ENCODE measurements at regions not wholly inside any gene's neighbourhood (a gene's known extent, or its start where the extent isn't known, plus 50 kb on each side); places are given as distances from the start of the nearest gene placed in this dataset.

DNA sequence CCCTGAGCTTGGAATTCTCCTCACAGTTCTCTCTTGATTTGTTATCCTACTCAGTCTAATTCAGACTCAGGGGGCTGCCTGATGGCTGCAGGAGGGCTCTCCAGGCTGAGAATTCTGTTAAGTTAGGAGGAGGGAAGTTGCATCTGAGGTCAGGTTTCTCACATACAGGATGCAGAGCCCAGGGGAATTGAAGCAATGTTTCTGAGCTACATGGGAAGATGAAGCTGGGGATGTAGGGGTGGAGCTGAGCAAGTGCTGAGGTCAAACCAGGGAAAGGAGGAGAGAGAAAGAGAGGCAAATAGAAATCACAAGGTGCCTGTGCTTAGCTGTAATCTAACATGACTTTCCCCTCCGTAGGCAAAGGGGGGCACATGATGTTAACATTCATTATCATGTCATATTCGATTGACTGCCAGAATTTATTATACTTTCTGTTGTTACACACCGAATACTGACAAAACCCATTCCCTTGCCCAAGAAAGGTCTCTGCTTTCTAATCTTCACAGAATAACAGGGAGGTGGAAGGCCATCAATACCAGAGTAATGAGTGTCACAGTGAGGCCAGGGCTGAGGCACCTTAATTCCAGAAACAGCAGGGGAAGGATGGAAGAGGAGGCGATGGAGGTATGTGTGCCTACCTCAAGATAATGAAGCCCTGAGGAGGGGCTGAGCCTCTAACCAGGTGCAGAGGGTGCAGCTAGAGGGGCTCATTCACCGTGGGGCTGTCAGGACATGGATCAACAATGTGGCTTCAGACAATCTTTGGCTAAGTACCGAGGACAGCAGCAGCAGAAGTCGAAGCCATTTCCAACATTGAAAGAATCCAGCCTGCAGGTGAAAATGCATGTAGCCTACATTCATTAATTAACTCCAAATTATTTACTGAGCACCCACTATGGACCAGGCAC, 205.4 kb upstream of the SNX19 start:
- DNase-seq, result no peak

DNA sequence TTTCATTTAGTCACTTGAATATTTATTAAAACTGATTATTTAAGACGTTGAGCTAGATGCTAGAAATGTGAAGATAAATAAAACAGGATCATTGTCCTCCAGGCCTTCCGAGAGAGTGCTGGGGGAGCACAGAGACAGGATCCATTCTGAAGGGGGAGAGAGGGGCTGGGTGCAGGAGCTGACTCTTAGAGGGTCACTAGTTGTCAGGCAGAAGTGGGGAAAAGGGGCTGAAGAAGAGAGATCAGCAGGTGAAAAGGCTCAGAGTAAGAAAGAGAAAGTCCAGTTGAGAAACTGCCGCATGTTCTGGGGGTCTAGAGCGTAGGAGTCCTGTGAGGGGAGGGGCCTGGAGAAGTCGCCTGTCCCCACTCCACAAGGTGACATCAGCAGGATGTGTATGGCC, 206.2 kb upstream of the SNX19 start:
- no peak for DNase-seq

DNA sequence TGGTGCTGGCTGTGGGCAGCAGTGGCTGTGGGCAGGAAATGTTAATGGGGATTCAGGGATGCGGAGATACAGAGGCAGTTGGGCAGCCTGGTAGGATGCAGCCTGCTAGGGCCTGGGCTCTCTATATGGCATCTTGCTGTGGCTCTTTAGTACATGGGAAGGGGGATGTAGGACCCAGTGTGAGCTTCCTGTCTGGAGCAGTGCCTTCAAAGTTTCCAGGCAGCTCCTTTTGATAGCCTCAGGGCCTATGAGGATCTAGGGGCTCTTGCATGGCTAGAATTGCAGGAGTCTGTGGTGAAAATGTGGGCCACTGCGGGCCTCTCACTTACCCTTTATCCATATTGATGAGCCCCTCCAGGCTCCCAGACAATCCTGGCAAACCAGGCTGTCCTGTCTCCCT, 213.2 kb upstream of the SNX19 start:
- DNase-seq, result no peak

DNA sequence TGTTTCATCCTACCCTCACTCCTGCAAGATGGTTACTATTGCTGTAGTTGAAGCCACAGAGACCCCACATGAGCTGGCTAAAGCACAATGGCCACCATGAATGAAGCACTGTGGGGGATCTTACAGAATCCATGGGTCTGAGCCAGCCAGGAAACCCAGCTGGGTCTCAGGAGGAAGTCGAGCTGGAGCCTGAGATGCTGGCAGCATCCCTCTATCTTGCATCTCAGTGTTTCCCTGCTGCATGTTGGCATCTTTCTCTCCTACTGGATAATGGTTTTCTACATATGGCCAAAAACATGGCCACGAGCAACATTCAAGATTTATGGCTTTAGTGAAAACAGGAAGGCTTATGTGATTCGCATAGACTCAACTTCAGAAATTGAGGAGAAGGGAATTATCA, 219.3 kb upstream of the SNX19 start:
- no peak for DNase-seq

DNA sequence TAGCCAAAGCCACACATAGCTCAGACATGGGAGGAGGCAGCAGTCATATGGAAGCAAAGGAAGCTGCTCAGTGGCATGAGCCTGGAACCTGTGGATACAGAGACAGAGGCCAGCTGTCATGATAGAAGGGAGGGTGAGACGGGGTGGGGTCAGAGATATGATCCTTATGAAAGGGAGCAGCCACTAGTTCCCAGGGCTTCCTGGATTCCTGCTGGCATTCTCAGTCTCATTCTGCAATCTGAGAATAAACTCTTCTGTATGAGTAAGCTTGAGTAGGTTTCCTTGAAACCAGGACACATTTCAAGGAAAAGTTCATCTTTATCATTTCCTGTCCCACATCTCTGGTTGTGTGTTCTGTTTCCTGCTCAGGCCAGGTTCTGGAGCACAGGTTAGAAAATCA, 220.2 kb upstream of the SNX19 start:
- DNase-seq, result no peak

DNA sequence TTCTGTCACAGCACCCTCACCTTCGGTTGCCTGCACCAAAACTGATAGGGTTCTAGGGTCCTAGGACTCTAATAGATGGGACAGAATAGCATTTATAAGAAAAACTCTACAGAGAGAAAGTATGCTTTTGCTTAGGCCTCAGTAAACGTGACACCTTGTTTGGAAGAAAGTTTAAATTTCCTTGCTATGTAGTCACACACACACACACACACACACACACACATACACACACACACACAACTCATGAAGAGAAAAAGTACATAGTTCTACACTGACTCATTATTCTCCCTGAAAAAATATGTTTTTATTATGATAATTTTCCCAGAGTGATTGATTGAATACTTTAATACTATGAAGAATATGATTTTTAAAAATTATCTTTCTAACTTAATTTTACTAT, 220.8 kb upstream of the SNX19 start:
- DNase-seq, result no peak

DNA sequence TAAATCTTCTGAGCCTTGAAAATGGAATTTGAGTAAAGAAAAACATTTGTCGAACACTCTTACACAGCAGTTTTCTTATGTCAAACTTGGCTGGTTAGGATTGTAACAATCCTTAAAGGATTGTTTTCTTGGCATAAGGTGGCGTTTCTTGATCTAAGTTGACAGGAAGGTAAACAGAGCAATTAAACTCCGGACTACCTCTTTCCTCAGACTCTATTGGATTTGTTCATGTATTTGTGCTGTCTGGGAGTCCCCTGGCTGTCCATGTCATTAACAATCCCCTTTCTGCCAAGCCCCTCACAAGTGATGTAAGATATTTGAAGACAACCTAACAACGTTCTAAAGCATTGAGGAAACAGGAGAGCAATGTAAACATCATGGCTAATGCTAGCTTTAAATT, 222.5 kb upstream of the SNX19 start:
- no peak for DNase-seq

DNA sequence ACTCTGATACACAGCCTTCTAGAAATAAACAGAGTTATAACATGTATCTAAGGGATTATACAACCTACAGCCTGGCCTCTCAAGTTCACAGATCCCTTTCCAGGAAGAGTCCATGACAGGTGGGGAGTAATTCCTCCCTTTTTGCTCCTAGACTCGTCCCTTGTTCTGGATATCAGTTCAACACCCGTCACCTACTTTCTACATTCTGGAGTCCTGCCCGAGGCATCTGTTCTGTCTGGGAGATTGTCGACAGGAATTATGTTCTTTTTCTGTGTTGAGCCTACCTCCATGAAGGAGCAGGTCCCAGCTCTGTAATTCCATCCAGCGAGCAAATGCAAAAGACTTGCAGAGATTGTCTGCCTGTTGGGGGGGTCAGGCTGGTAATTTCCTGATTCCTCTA, 224.6 kb upstream of the NTM start:
- DNase-seq, result no peak

DNA sequence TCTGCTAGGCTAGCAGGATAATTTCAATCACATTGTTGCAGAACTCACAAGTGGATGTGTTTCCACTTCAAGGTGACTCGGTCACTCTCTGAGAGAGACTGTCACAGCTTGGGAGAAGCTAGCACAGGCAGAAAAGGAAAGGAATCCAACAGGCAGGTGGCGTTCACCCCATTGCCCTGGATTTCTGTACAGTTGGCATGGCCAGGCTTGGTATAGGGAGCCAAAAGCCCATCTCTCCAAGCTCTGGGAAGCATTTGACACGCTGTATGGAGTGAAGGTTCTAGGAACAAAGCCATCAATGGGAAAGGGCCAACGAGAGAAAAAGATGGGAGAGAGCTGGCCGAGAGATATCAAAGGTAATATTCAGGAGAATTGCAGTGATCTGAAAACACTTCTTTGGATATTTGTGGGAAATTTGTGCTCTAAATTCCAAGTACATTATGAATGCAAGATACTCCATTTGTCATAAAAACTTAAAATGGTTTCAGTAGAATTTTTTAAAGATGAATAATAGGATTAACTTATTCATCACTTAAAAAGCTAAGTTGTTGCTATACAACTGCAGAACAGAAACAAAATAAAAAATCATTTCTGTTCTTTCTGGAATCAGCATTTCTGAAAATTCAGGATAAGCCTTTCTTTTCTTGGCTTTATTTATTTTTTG, 223.5 kb upstream of the NTM start:
- DNase-seq, result no peak

DNA sequence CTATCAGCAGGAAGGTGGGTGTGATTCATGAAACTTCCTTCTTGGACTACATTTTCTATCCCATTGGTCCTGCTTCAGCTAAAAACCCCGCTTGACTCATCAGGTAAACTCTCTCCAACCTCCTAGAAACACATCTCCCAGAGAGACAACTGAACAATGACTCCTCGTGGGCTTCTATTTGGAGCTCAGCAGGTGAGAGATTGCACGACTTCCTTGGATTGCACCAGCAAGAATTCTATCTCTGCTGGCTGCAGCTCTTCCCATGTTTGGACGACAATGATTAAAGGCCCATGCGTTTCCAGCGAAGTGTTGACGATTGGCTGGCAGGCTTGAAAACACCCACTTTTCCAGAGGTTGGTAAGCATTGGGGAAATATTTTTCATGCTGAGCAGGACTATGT, 216.1 kb upstream of the NTM start:
- no peak for DNase-seq

DNA sequence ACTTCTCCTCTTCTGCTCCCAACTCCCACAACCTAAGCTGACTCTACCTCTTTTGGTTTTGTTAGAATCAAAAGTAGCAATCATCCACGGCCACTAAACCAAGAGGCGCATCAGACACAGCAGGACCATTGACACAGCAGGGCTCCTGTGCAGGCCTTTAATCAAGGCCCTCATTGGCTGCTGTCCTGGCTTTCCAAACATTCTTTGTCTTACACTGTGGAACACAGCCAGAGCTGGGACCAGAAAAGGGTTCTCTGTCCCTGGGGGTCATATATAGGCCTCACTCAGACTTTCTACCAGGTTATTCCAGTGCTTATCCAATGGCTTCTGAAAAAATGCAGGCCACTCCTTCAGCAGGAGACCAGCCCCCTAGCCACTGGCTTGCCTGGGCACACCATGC, 212.7 kb upstream of the NTM start:
- no peak for DNase-seq

DNA sequence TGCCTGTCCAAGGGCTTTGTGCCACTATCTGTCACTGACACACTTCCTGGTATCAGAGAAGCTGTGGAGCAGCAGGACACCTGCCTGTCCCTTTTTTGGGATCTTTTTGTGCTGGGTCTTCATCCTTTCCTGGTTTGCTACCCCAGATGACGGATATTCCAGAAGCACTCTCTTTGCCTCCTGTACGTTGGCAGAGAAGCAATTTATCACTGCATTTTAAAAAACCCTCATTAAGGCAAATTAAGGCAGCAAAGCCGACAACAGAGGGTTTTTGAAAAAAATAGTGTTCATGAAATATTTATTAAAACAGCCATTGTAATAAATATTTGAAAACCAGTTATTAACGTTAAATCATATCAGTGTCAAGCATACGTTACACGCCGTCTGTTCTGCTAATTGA, 209.6 kb upstream of the NTM start:
- no peak for DNase-seq

DNA sequence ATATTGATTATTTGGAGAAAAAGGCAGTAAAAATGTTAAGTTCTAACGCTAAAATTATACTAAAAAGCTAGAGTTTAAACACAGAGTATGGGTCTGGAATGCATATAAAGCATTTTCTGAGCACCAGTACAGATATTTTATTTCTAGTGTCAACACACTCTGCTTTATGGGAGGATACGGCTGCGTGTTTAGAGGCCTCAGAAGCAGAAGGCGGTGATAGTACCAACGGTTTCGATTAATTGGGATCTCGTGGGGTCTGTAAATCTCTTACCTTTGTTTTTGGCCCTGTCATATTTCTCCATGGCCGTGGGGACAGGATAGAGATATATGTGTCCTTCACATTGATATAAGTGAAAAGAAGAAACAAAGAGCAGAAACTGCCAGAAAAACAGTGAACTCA, 206.8 kb upstream of the NTM start:
- no peak for DNase-seq

DNA sequence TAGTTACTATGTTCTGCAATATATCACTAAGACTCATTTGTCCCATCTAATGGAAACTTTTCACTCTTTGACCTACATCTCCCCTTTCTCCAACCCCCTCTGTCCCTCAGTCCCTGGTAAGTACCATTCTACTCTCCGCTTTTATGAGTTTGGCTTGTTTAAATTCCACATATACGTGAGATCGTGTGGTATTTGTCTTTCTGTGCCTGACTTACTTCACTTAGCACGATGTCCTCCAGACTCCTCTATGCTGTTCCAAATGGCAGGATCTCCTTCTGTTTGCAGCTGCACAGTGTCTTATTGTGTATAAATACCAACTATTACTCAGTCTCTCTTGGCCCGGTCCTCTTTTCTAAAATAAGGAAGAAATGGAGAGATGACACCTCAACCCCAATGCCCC, 205.4 kb upstream of the NTM start:
- DNase-seq, result no peak

DNA sequence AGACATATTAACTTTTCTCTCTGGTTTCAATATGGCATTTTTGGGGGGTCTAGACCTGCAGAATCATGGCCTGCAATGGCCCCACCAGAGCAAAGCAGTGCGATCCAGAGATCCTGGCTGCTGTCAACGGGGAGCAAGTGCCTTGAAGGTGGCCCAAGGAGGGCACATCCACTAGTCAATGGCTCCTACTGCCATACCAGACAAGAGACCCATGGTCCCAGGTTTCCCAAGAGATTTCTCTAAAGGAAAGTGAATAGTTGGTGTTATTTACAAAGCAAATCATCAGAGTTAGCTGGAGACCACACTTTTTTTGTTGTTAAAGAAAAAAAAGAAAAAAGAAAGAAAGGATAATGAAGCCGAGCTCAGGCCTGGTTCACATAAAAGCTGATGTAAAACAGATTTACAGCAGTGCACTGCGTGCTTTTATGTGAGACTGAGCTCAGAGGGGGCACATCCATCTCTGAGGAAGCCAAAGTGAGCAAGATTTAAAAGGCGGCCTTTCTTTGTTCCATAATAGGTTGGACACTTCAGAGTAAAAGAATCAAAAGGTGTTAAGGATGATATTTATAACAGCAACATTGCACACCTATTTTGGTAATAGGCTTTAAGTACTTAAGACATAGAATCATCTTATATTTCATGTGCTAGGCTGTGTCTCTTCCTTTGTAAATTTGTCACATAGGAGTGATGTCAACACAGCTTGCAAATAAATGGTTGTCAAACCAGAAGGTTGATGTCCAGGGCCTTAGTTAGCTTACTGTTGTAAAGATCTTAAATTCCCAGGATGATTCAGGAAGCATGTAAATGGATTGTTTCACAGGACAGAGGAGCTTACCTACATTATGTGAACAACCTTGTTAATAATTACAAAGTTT, 201.3 kb upstream of the NTM start:
- no peak for DNase-seq

DNA sequence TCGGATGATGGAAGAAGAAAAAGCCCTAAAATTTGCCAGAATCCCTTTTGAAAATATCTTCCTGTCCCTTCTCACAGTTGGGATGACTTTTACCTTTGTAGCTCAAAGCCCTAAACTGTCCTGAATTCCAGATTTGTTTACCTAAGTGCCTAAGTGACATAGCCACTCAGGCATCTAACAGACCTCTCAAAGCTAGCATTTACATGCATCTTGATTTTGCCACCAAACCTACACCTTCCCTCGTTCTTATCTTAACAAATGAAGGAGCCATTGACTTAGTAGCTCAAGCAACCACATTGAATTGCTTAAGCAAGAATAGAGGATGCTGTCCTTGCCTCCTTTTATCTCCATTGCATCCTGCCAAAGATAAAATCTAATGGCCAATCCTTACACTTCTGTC, 198.4 kb upstream of the NTM start:
- DNase-seq, result no peak

DNA sequence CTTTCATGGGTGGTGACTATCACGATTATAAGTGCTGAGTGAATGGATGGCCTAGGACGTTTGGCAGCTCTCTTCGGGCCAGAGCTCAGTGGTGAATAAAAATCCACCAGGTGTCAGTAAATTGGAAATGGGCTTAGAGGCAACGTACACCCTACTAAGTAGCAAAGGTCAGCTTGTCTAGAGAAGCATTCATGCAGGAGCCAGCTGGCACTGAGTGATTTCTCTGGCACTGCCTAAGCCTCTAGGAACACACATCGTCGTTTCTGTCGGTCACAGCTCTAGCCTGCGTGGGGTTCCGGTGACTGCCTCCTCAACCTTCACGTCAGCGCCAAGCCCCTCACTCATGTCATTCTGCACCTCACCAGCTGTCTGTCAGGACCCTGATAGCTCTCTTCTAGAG, 192.4 kb upstream of the NTM start:
- DNase-seq, result no peak

DNA sequence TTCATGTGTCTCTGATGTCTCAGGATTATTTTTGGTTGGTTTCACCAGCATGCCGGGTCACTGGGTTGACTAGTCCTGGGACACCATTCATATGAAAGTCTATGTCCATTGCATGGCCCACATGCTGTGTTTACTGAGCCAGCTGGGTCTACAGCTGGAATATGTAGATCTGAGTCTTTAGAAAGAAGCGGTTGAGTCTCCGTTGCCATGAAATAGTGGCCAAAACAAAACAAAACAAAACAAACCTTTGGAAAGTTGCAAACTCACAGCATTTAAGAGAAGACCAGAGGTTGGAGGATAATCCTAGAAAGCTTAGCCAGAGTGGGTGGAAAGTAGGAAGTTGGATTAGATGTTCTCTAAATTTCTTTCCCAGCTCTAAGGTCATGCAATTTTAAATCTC, 191.8 kb upstream of the NTM start:
- DNase-seq, result no peak

DNA sequence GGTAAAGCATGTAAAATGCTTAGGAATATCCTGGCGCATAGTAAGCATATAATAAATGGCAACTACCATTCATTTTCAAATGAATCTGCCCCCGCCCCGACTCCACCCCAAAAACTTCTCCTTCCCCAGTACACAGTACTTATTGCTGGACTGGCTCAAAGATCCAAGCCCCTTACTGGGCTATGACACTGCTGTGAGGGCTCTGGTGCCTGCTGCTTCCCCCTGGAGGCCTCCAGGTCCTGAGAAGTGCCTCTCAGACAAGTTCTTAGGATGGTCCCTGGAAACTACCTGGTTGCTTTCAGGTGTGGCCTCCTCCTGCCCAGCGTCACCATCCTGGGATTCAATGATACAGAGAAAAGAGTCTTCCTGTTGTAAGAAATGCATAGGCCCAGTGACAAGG, 190.6 kb upstream of the NTM start:
- no peak for DNase-seq

DNA sequence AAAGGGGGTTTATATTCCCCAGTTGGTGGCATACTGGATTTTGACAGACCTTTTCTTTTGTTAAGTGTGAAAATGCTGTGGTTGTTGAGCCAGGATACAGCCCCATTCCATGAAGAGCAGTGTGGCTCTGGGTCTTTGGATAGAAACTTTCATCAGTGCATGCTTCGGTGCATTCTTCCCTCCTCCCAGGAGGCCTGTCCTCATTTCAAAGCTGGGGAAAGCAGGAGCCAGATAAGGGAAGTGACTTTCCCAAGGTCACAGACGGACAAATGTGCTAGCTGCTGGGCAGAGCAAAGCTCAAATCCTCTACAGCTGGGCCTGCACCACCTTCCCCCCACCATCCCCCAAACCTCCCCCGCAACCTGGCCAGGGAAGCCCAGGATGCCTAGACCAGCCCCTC, 184.5 kb upstream of the NTM start:
- DNase-seq, result peak in 1 of 3 donors; percentile 4

DNA sequence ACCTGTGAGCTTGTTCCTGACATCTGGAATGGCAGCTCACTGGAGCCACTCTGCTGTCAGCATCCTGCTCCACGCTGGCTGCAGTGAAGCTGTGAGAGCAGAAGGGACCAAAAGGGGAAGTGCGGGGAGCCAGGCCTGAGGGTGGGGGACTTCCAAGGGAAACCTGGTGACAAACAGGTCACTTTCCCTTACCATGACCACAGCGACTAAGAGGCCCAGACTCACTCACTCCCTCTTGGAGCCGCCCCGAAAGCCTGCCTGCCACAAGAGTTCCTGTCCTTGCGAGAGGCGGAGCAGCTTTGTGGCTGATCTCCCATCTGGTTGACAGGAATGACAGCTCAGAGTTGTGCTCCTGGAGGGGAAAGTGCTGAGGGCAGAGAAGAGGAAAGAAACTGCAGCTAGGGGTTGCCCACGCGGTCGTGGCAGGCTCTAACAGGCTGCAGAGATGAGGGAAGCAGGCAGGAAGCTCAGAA, 183.8 kb upstream of the NTM start:
- peak; percentile 85 to 93 (median 91) for DNase-seq

DNA sequence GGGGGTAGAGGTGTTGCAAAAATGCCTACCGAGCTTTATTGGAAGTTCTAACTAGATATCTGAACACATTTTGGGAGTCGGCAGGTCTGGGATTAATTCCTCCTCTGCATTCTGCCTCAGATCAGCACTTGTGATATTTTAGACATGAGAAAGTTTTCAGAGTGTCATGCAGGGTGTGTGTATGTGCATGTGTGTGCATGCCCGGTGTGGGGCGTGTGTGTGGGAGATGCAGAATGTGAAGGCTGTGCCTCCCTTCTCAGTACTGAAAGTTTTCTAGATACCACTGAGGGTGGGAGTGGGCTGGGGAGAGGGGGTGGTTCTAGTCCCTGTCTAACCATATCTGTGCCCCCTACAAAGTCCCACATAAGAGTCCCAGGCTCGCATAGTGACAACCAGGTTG, 180.0 kb upstream of the NTM start:
- DNase-seq, result no peak

DNA sequence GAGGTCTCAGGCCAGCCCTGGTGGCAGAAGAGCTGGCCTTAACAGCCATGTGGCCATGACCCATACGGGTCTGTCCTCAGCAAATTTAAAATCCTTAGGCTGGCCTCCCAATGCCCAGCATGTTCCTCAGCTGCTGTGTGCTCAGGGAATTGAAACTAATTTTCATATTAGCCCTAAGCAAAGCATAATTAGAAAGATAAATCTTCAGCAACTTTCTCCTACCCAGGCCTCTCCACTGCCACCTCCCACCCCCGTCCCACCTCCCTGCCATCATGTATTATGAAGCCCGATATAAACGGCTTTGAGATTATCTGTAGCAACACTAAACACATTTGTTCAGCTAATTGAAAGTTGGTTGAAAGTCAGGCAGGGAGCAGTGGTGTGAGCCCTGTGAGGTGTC, 178.8 kb upstream of the NTM start:
- DNase-seq, result no peak

DNA sequence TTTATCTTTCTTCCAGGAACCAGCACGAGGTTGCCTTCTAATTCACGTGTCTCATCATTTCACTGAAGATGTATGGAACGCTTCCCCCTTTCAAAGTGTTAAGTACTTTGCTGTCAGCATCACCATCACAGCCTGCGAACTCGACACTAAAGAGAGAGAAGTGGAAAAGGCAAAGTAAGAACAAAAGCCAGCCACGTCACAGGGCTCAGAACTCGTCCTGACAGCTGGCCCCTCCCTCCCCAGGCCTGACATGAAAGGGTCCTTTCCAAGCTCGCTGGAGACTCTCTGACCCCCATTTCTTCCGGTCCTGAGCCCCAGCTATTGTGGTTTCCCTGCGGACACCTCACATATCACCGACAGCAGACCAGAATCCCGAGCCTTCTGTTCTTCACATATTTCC, 177.8 kb upstream of the NTM start:
- DNase-seq, result no peak

Data from suppressor macrophage treated with lipopolysaccharide for 1 hour (primary cell).